H1 (cell line): ENCODE measurements at regions not wholly inside any gene's neighbourhood (a gene's known extent, or its start where the extent isn't known, plus 50 kb on each side); places are given as distances from the start of the nearest gene placed in this dataset.

ENCODE experiments used
- CTCF ChIP-seq, 3 experiments: IDR thresholded peaks; 1 replicate in 2 of 3; 2 replicates in 1 of 3; pipeline versions ENCODE4 v1.5.1 to v1.6.1; 2011; ENCODE audit warnings: low read length in 3 of 3, mild to moderate bottlenecking in 3 of 3, inconsistent platforms in 2 of 3, low read depth in 1 of 3, moderate library complexity in 1 of 3; ENCODE audit not compliant: insufficient read depth in 1 of 3; ENCODE audit errors: control extremely low read depth in 1 of 3
- EP300 ChIP-seq, 2 experiments: IDR thresholded peaks; 1 replicate in 1 of 2; 2 replicates in 1 of 2; pipeline ENCODE4 v1.6.1; 2011 to 2012; ENCODE audit warnings: low read depth in 2 of 2, low read length in 2 of 2, mild to moderate bottlenecking in 2 of 2, borderline replicate concordance in 1 of 2, inconsistent platforms in 1 of 2, moderate library complexity in 1 of 2
- EZH2 ChIP-seq: fragments of 200-600 bp; sonication (generic); IDR thresholded peaks from 2 replicates; pipeline ENCODE4 v1.7.1; 2012; ENCODE audit warnings: low read depth, mild to moderate bottlenecking, moderate library complexity, low read length, inconsistent platforms; ENCODE audit not compliant: severe bottlenecking
- NANOG ChIP-seq: IDR thresholded peaks from 2 replicates; pipeline ENCODE4 v1.6.1; 2011; ENCODE audit warnings: low read length, low read depth, mild to moderate bottlenecking, inconsistent platforms; ENCODE audit not compliant: insufficient read depth, poor library complexity, severe bottlenecking
- POLR2A ChIP-seq, 2 experiments: IDR thresholded peaks; 1 replicate in 1 of 2; 2 replicates in 1 of 2; pipeline ENCODE4 v1.6.1; 2011; ENCODE audit warnings: low read depth in 2 of 2, low read length in 2 of 2, mild to moderate bottlenecking in 2 of 2; ENCODE audit errors: control extremely low read depth in 1 of 2
- RFX5 ChIP-seq: IDR thresholded peaks from 2 replicates; pipeline ENCODE4 v1.6.1; 2011; ENCODE audit warnings: low read depth, low read length, improper control_type of control experiment, borderline replicate concordance
- SRF ChIP-seq: IDR thresholded peaks from 2 replicates; pipeline ENCODE4 v1.6.1; 2011; ENCODE audit warnings: mild to moderate bottlenecking, low read depth, low read length, moderate library complexity
- SUZ12 ChIP-seq: fragments of 200-600 bp; sonication (generic); IDR thresholded peaks from 2 replicates; pipeline ENCODE4 v1.6.1; 2012; ENCODE audit warnings: mild to moderate bottlenecking, inconsistent platforms, low read length, moderate library complexity, mixed read lengths
- ZNF274 ChIP-seq: IDR thresholded peaks from 2 replicates; pipeline ENCODE4 v1.7.0; 2012; ENCODE audit warnings: low read length, borderline replicate concordance; ENCODE audit errors: extremely low read depth

GRCh38 chr16:6099102-6099501 lies 1001.5 kb upstream of the EEF2KMT start:
- TF ChIP-seq CTCF (IDR thresholded peaks at IDR 0.05; ENCODE audit: control extremely low read depth in 1 of 3, insufficient read depth in 1 of 3, low read depth in 1 of 3, low read length in 3 of 3), result no peak
- TF ChIP-seq POLR2A (IDR thresholded peaks at IDR 0.05; ENCODE audit: control extremely low read depth in 1 of 2, low read depth in 2 of 2, low read length in 2 of 2), result no peak
- TF ChIP-seq ZNF274, result no peak
- TF ChIP-seq RFX5, result no peak
- TF ChIP-seq EP300 (IDR thresholded peaks at IDR 0.05; ENCODE audit: borderline replicate concordance in 1 of 2, low read depth in 2 of 2, low read length in 2 of 2), result no peak
- TF ChIP-seq SUZ12, result no peak
- no peak for TF ChIP-seq EZH2
- TF ChIP-seq NANOG, result no peak
- no peak for TF ChIP-seq SRF
